Heart right ventricle (tissue), 16 donors: ENCODE measurements at regions not wholly inside any gene's neighbourhood (a gene's known extent, or its start where the extent isn't known, plus 50 kb on each side); places are given as distances from the start of the nearest gene placed in this dataset.

Experiments used
- ATAC-seq, 8 donors: fragments of 200-7000 bp; cut with Tn5 transposase; one replicate each; pipeline ENCODE4 v1.9.1; 2020; ENCODE audit warnings: mild to moderate bottlenecking in 8 of 8, moderate library complexity in 8 of 8, moderate number of reproducible peaks in 1 of 8
- DNase-seq, 2 donors: peaks; one replicate each; pipeline ENCODE4 v3.0.0-alpha.2; 2020
- H3K27ac ChIP-seq, 10 donors: fragments of 200-600 bp; sonication (generic) in 2 of 10; one replicate each; pipeline versions ENCODE4 v1.5.0 to v1.8.0; 2020 to 2022; ENCODE audit warnings: mild to moderate bottlenecking in 3 of 10
- H3K27me3 ChIP-seq, 7 donors: fragments of 200-600 bp; one replicate each; pipeline ENCODE4 v1.8.0; 2021 to 2022; ENCODE audit warnings: mild to moderate bottlenecking in 2 of 7
- H3K36me3 ChIP-seq, 9 donors: fragments of 200-600 bp; sonication (generic) in 1 of 9; one replicate each; pipeline versions ENCODE4 v1.5.0 to v1.8.0; 2020 to 2022; ENCODE audit warnings: mild to moderate bottlenecking in 2 of 9
- H3K4me1 ChIP-seq, 9 donors: fragments of 200-600 bp; sonication (generic) in 1 of 9; one replicate each; pipeline versions ENCODE4 v1.5.0 to v1.8.0; 2020 to 2022; ENCODE audit warnings: mild to moderate bottlenecking in 4 of 9
- H3K4me3 ChIP-seq, 10 donors: fragments of 200-600 bp; sonication (generic) in 2 of 10; one replicate each; pipeline versions ENCODE4 v1.5.0 to v1.8.0; 2020 to 2022; ENCODE audit warnings: mild to moderate bottlenecking in 7 of 10, moderate library complexity in 2 of 10
- H3K9me3 ChIP-seq, 11 donors: fragments of 200-600 bp in 10 of 11; sonication (generic) in 2 of 11; one replicate each; pipeline versions ENCODE4 v1.5.0 to v1.8.0; 2013 to 2022; ENCODE audit warnings: mild to moderate bottlenecking in 2 of 11, control low read depth in 1 of 11, moderate library complexity in 1 of 11
- CTCF ChIP-seq, 9 donors: fragments of 200-600 bp; sonication (generic) in 2 of 9; IDR thresholded peaks; one replicate each; pipeline versions ENCODE4 v1.5.0 to v1.8.0; 2021 to 2022; ENCODE audit warnings: antibody characterized with exemption in 9 of 9, mild to moderate bottlenecking in 5 of 9, moderate library complexity in 1 of 9
- WGBS, 2 donors: extraction: QIAGEN DNeasy Blood & Tissue Kit; methylation state at CpG; one replicate each; pipeline ENCODE4 v1.1.7; 2013; ENCODE audit warnings: inconsistent platforms in 1 of 2; 5-methylcytosine and 5-hydroxymethylcytosine counted together
- intact Hi-C, 10 donors: fragments of 100-400 bp; cut with DNase I; formaldehyde crosslinking; loops; one replicate each; pipeline versions ENCODE4 v1.11.1 to v1.14.2; 2022
- donor health status: Arrhythmogenic right ventricular cardiomyopathy.
- donor health status: ischemic (EF 13 %, LVEDD 7.1; RV severe dilation, severe dysfunction).
- donor health status: healthy with polysubstance abuse.
- donor health status: DM: no; HTN: yes; CAD: no.
- donor health status: DM: no; HTN: no; CAD: no.
- donor health status: ischemic (EF 25% LVEDD 6.9; RV normal size, moderate dysfunction).
- donor health status: ischemic (EF 25% LVEDD 5.7; RV mildly dilated, moderate dysfunction).
- donor health status: healthy.
- donor health status: DM: yes; HTN: yes; CAD: no.
- donor health status: Ischemic cardiomyopathy.
- donor health status: ischemic (EF 35%, LVEDD 5.7; RV mildly dilated, moderate dysfunction).
- donor health status: nonischemic (EF 11% LVEDD 7.7; RV severe dilation, severe dysfunction).
- donor health status: DM: yes; HTN: yes; CAD: no.
- donor health status: PGD.
- donor health status: ischemic (EF 29% LVEDD 5.4; RV normal size, mild dysfunction).
- donor health status: nonischemic (EF 23%, LVEDD 6.1; RV moderate dilation, normal function).

- 53 to 57% methylated on average over 1 of the region's 1 CpG for WGBS, 2 donors
- Histone ChIP-seq H3K4me1 (no peaks in the 10 kb centered on the region), H3K27me3 (no peaks in the 10 kb centered on the region), H3K9me3 (no peaks in the 10 kb centered on the region), H3K27ac (no peak overlapping the region), H3K4me3 (no peak overlapping the region), H3K36me3 (no peaks in the 10 kb centered on the region)
- ATAC-seq (no peak), DNase-seq (no peak)
- intact Hi-C loops = no loop called here
- TF ChIP-seq CTCF (IDR thresholded peaks at IDR 0.05) = no peak
Observed at GRCh38 chrY:7810359-7810758, 898.8 kb upstream of the AMELY start.

GRCh38 chrY:7807516-7807870, 895.9 kb upstream of the AMELY start:
- no peak overlapping the region for H3K27ac ChIP-seq
- ATAC-seq = no peak
- no peak overlapping the region for H3K4me3 ChIP-seq
- intact Hi-C loops = no loop called here
- no peak for TF ChIP-seq CTCF (IDR thresholded peaks at IDR 0.05)
- no peaks in the 10 kb centered on the region for H3K27me3 ChIP-seq
- DNase-seq = no peak
- H3K4me1 ChIP-seq = no peaks in the 10 kb centered on the region
- H3K36me3 ChIP-seq = no peaks in the 10 kb centered on the region
- H3K9me3 ChIP-seq = no peaks in the 10 kb centered on the region

DNA sequence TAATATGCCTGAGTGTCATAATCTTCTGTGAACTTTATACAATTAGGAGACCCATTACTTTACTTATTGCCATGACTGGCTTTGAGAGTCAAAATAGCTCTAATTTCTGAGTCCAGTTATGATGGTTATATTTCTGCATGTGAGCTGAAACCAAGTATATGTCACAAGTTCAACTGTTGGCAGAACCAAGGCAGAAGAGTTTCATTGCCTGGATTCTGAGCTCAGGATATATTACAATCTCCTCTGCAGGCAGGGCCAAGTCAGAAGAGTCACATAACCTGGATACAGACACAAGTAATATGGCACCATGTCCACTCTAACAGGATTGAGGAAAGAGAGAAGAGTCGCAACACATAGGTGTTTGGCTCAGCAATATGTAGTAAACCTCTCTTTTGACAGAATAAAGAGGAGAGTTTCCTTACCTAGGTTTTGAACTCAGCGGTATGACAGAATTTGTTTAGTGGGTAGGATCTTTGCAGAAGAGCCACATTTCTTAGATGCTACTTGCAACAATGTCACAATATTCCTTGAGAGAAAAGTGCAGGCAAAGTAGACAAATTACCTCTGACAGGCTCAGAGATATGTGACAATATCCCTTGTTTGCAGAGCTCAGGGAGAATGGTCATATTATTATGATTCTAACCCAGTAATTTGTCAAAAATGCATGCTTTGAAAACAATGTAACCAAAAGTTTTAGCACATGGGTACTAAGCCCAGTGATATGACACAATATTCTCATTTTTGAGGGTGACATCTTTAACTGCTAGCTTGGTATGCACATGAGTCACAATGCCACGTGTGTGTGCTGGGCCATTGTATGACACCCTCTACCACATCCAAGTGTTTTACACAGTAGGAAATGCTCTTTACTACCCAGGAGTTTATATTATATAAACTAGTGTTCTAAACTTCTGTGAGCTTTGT, 895.3 kb upstream of the AMELY start:
- intact Hi-C loops = no loop called here
- no peaks in the 10 kb centered on the region for H3K27me3 ChIP-seq
- DNase-seq = no peak
- 81 to 84% methylated on average over 3 of the region's 3 CpGs for WGBS, 2 donors
- no peak for TF ChIP-seq CTCF (IDR thresholded peaks at IDR 0.05)
- H3K36me3 ChIP-seq = no peaks in the 10 kb centered on the region
- H3K9me3 ChIP-seq = no peaks in the 10 kb centered on the region
- H3K27ac ChIP-seq = no peak overlapping the region
- no peaks in the 10 kb centered on the region for H3K4me1 ChIP-seq
- H3K4me3 ChIP-seq = no peak overlapping the region
- ATAC-seq = no peak

GRCh38 chrY:7805624-7806023, 894.1 kb upstream of the AMELY start:
- Histone ChIP-seq H3K4me1 (no peaks in the 10 kb centered on the region), H3K27ac (no peak overlapping the region), H3K9me3 (peaks cover 0 to 3% (median 0%) of the 10 kb centered on the region in 11 donors), H3K27me3 (no peaks in the 10 kb centered on the region), H3K4me3 (no peak overlapping the region), H3K36me3 (no peaks in the 10 kb centered on the region)
- intact Hi-C loops = no loop called here
- TF ChIP-seq CTCF (IDR thresholded peaks at IDR 0.05) = no peak
- WGBS, 2 donors = 94 to 97% methylated on average over 1 of the region's 1 CpG
- no peak for DNase-seq
- no peak for ATAC-seq
